Mucosa of stomach (tissue), 1 donor: ENCODE measurements at regions not wholly inside any gene's neighbourhood (a gene's known extent, or its start where the extent isn't known, plus 50 kb on each side); places are given as distances from the start of the nearest gene placed in this dataset.

Experiments
- H3K27me3 ChIP-seq: one replicate; pipeline ENCODE4 v1.7.0; 2013; ENCODE audit warnings: mild to moderate bottlenecking, low read length; ENCODE audit not compliant: control insufficient read depth, insufficient read depth
- H3K36me3 ChIP-seq: one replicate; pipeline ENCODE4 v1.7.0; 2013; ENCODE audit warnings: low read length; ENCODE audit not compliant: control insufficient read depth, insufficient read depth
- H3K4me1 ChIP-seq: one replicate; pipeline ENCODE4 v1.7.0; 2013; ENCODE audit warnings: mild to moderate bottlenecking, low read length; ENCODE audit not compliant: control insufficient read depth, insufficient read depth
- H3K4me3 ChIP-seq: one replicate; pipeline ENCODE4 v1.7.0; 2013; ENCODE audit warnings: low read length
- H3K9ac ChIP-seq: one replicate; pipeline ENCODE4 v1.7.0; 2013; ENCODE audit warnings: mild to moderate bottlenecking, low read length, moderate library complexity
- H3K9me3 ChIP-seq: one replicate; pipeline ENCODE4 v1.7.0; 2013; ENCODE audit warnings: mild to moderate bottlenecking, low read length, moderate library complexity; ENCODE audit not compliant: control insufficient read depth
- donor health status: Pancreatic carcinoma.

DNA sequence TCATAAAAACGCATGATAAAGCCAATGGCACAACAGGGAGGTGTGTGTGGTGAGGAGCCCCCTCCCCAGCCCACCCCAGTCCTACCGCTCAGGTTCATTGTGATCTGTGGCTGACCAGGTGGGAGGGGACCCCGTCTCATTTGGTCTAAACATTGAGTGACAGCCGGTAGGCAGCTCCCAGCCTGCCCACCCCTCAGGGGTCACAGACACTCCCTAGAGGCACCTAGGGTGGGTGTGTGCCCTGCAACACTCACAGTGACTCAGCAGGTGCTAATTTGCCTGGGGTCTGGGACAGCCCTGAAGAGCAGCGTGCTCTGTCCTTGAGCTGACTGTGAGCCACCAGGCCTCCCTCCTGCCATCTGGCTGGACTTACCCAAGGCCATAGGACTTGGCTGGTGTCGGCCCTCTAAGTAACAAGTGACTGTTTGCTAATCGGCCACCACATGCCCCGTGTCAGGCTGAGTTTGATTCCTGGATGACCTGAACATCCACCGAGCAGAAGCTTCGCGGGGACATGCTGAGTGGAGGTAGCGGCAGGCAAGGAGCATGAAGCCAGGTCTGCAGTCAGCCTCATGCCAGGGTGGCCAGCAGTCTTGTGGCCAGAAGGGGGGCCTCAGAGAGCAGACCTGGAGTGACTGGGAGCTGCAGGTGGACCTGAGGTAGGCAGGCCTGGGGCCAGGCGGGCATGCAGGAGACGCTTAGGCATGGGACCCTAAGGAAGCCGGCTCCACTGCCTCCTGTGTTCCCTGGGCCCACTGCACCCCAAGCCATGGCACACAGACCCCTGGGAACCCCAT, 282.3 kb upstream of the SHH start:
- no peak overlapping the region for H3K4me3 ChIP-seq
- H3K27me3 ChIP-seq, result no peaks in the 10 kb centered on the region
- no peaks in the 10 kb centered on the region for H3K36me3 ChIP-seq
- no peaks in the 10 kb centered on the region for H3K9me3 ChIP-seq
- H3K4me1 ChIP-seq, result no peaks in the 10 kb centered on the region
- H3K9ac ChIP-seq, result no peak overlapping the region

- H3K27me3 ChIP-seq, result no peaks in the 10 kb centered on the region
- no peaks in the 10 kb centered on the region for H3K36me3 ChIP-seq
- no peak overlapping the region for H3K9ac ChIP-seq
- no peaks in the 10 kb centered on the region for H3K4me1 ChIP-seq
- no peaks in the 10 kb centered on the region for H3K9me3 ChIP-seq
- no peak overlapping the region for H3K4me3 ChIP-seq
Observed at GRCh38 chr7:156092307-156092706, 280.0 kb upstream of the SHH start.

- no peaks in the 10 kb centered on the region for H3K9me3 ChIP-seq
- H3K36me3 ChIP-seq, result no peaks in the 10 kb centered on the region
- no peaks in the 10 kb centered on the region for H3K27me3 ChIP-seq
- no peak overlapping the region for H3K4me3 ChIP-seq
- H3K9ac ChIP-seq, result no peak overlapping the region
- H3K4me1 ChIP-seq, result no peaks in the 10 kb centered on the region
Observed at GRCh38 chr7:156091519-156092080, 279.3 kb upstream of the SHH start.

- Histone ChIP-seq H3K9me3 (no peaks in the 10 kb centered on the region), H3K4me1 (no peaks in the 10 kb centered on the region), H3K9ac (no peak overlapping the region), H3K27me3 (no peaks in the 10 kb centered on the region), H3K36me3 (no peaks in the 10 kb centered on the region), H3K4me3 (no peak overlapping the region)
Observed at GRCh38 chr7:156090988-156091387, 278.7 kb upstream of the SHH start.

DNA sequence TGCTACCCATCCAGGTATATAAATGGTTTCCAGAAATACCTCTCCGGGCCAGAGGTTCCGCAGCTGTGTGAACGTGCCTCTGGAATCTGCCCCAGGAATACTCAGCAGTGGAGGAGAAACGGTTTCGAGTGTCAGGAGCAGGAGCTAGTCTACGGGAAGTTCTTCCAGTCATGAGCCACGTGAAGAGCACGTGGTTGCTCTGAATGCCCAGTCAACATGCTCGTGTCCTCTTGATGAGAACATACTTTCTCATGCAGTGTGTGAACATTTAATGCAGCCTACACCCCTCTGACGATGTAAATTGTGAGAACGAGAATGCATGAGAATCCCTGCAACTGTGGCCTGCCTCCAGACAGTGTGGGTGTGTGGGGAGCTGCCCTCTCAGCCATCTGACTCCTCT, 277.0 kb upstream of the SHH start:
- H3K36me3 ChIP-seq, result no peaks in the 10 kb centered on the region
- H3K9me3 ChIP-seq, result no peaks in the 10 kb centered on the region
- no peaks in the 10 kb centered on the region for H3K4me1 ChIP-seq
- H3K9ac ChIP-seq, result no peak overlapping the region
- H3K4me3 ChIP-seq, result no peak overlapping the region
- no peaks in the 10 kb centered on the region for H3K27me3 ChIP-seq

DNA sequence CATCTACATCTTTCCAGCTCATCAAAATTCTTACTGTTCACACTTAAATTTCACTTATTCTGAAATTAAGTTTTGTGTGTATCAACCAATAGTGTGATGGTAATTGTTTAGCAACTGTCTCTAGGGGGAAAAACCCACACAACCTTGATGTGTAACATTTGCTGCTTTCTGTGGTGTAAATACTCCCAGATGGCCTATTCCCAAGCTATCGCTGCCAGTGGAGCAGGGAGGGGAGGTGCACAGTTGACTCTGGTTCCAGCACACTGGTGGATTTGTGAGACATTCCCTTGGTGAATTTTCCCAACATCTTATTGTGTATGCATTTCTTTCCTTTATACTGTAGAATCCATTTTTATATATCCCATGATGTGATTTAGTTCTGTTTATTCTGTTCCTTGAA, 275.9 kb upstream of the SHH start:
- Histone ChIP-seq H3K27me3 (no peaks in the 10 kb centered on the region), H3K9me3 (no peaks in the 10 kb centered on the region), H3K4me1 (no peaks in the 10 kb centered on the region), H3K9ac (no peak overlapping the region), H3K36me3 (no peaks in the 10 kb centered on the region), H3K4me3 (no peak overlapping the region)

DNA sequence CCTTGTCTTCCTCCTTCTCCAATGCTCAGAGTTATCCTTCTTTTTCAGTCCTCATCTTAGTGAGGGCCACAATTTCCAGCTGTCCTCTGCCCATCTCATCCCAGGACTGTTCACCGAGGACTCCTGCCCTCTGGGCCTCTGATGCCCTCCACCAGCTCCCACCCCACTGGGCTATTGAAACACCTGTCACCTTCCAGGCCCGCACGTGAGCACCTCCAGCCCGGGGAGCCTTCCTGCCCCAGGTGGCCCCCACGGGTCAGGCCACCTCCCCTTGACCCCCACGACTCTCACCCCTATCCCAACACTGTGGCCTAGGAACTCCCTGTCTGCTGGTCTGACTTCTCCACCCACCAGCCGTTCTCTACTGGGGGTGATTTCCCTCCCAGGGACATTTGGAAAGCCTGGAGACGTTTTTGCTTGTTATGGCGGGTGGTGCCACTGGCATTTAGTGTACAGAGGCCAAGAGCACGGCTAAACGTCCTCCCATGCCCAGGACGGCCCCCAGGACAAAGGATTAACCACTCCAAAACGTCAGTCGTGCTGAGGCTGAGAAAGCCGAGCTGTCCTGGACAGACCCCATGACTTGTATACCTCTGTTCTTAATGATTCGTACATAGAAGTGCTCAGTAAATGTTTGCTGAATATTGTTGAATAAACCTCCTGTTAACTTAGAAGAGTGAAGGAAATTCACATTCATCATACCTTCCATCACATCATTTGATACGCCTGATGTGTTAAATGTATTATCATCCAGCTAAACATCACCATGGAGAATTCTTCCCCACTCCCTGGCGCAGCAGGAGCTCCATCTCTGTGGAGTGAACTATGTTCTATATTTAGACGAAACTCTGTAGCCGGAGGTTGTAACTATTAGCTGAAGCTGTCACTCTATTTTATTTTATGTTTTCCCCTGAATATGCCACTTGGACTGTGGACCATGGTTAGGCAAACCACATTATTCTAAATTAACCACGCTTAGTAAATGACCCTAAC, 270.1 kb upstream of the SHH start:
- Histone ChIP-seq H3K9ac (no peak overlapping the region), H3K4me1 (no peaks in the 10 kb centered on the region), H3K4me3 (no peak overlapping the region), H3K36me3 (no peaks in the 10 kb centered on the region), H3K9me3 (no peaks in the 10 kb centered on the region), H3K27me3 (no peaks in the 10 kb centered on the region)

DNA sequence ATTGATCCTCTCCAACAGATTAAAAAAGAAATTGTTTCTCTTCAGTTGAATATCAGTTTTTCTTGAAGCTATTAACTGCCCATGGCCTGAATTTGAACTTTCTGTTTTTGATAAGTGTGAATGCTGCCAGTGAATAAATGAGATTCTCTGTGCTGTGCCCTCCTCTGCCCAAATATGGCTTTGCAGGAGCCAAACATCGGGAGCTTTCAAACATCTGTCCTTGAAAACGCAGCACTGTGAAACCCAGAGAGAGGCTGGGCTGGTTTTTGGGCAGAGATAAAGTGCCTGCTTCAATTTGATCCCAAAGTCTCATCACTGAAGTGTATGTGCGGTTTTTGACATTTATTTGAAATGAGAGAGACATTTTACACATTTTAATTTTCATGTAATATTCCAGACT, 268.3 kb upstream of the SHH start:
- Histone ChIP-seq H3K36me3 (no peaks in the 10 kb centered on the region), H3K27me3 (no peaks in the 10 kb centered on the region), H3K4me3 (no peak overlapping the region), H3K9me3 (no peaks in the 10 kb centered on the region), H3K4me1 (no peaks in the 10 kb centered on the region), H3K9ac (no peak overlapping the region)

- Histone ChIP-seq H3K9me3 (no peaks in the 10 kb centered on the region), H3K4me3 (no peak overlapping the region)
Observed at GRCh38 chr7:156080046-156080445, 267.8 kb upstream of the SHH start.

DNA sequence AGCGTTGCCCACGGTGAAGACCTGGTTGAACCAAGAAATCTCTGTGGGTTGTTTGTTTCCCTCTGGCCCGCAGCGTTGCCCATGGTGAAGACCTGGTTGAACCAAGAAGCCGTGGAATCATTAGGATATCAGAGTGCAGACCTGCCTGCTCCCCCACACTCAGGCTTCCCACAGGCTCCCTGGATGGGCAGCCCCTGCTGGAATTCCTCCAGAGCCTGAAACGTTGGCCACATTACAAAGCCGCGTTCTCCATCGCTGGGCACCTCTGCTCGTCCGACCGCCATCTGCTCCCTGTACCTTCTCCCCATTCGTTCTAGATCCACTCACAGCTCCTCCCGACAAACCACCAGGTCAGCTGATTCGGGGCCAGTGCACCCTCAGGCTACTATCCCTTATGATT, 266.9 kb upstream of the SHH start:
- H3K4me1 ChIP-seq, result no peaks in the 10 kb centered on the region
- H3K27me3 ChIP-seq, result no peaks in the 10 kb centered on the region
- no peaks in the 10 kb centered on the region for H3K36me3 ChIP-seq
- no peak overlapping the region for H3K4me3 ChIP-seq
- H3K9ac ChIP-seq, result no peak overlapping the region
- H3K9me3 ChIP-seq, result no peaks in the 10 kb centered on the region

More at GRCh38 chr7:156080046-156080445, 267.8 kb upstream of the SHH start:
- Histone ChIP-seq H3K36me3 (no peaks in the 10 kb centered on the region), H3K9ac (no peak overlapping the region), H3K4me1 (no peaks in the 10 kb centered on the region), H3K27me3 (no peaks in the 10 kb centered on the region)

- Histone ChIP-seq H3K9me3 (no peaks in the 10 kb centered on the region), H3K27me3 (no peaks in the 10 kb centered on the region), H3K4me1 (no peaks in the 10 kb centered on the region), H3K4me3 (no peak overlapping the region), H3K9ac (no peak overlapping the region), H3K36me3 (no peaks in the 10 kb centered on the region)
Observed at GRCh38 chr7:156074982-156075615, 262.8 kb upstream of the SHH start.
